Activated CD8-positive, alpha-beta T cell treated with anti-CD3 and anti-CD28 coated beads for 36 hours (primary cell): ENCODE measurements at regions not wholly inside any gene's neighbourhood (a gene's known extent, or its start where the extent isn't known, plus 50 kb on each side); places are given as distances from the start of the nearest gene placed in this dataset.
A peak's percentile ranks its signal among the peaks of the same experiment; 100 is the strongest.

ENCODE experiments used
- ATAC-seq: fragments of 200-7000 bp; cut with Tn5 transposase; one replicate; pipeline ENCODE4 v1.10.0; 2021; ENCODE audit warnings: mild to moderate bottlenecking, moderate library complexity
- CTCF ChIA-PET: fragments of 350-600 bp; sonication (Branson Sonifier 250); formaldehyde crosslinking; loops from one replicate; lab custom pipeline; 2021; ENCODE audit warnings: antibody characterized with exemption; lab: Charles Lee
- POLR2A ChIA-PET: fragments of 350-600 bp; sonication (Branson Sonifier 250); formaldehyde crosslinking; loops from one replicate; lab custom pipeline; 2021; ENCODE audit warnings: antibody characterized with exemption; lab: Charles Lee
- DNase-seq: peaks from one replicate; pipeline ENCODE4 v3.0.0-alpha.2; 2020
- H3K27ac Mint-ChIP-seq: one replicate; pipeline ENCODE4 v1.8.0; 2021; ENCODE audit warnings: mild to moderate bottlenecking, mixed read lengths
- H3K27me3 Mint-ChIP-seq: one replicate; pipeline ENCODE4 v1.8.0; 2021; ENCODE audit warnings: mixed read lengths
- H3K36me3 Mint-ChIP-seq: one replicate; pipeline ENCODE4 v1.8.0; 2021; ENCODE audit warnings: low read depth, mixed read lengths
- H3K4me1 Mint-ChIP-seq: one replicate; pipeline ENCODE4 v1.8.0; 2021; ENCODE audit warnings: low read depth, mixed read lengths
- H3K4me3 Mint-ChIP-seq: one replicate; pipeline ENCODE4 v1.8.0; 2021; ENCODE audit warnings: mild to moderate bottlenecking, moderate library complexity, mixed read lengths
- H3K9me3 Mint-ChIP-seq: one replicate; pipeline ENCODE4 v1.8.0; 2021; ENCODE audit warnings: mixed read lengths
- intact Hi-C: fragments of 100-400 bp; cut with micrococcal nuclease; formaldehyde crosslinking; loops from one replicate; pipeline ENCODE4 v1.10.0; 2022
- TF ChIP-seq, protein P1 (sequence below): fragments of 200-600 bp; IDR thresholded peaks from one replicate; pipeline ENCODE4 v1.8.0; 2022; ENCODE audit warnings: antibody characterized with exemption, mild to moderate bottlenecking

DNA sequence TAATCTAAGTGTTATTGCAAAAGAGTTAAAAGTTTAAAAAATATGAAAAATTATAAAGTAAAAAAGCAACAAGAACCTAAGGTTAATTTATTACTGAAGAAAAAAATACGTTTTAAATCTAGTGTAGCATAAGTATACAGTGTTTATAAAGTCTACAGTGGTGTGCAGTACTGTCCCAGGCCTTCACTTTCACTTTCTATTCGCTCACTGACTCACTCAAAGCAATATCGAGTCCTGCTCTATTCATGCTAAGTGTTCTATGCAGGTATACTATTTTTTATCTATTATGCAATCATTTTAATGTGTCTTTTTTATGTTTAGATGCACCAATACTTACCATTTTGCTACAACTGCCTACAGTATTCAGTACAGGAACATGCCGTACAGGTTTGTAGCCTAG lies 113.0 kb downstream of the MANEA start:
- POLR2A ChIA-PET, result no interaction called here
- CTCF ChIA-PET, result interaction anchor here (0.7 kb wide), 1 partner anchor 10 kb away, joined by 3 read pairs; no protein-coding TSS in a partner anchor
- H3K4me1 Mint-ChIP-seq, result no peaks in the 10 kb centered on the region
- no peak overlapping the region for H3K27ac Mint-ChIP-seq
- H3K9me3 Mint-ChIP-seq, result peaks cover 3% of the 10 kb centered on the region
- TF ChIP-seq, protein P1, sequence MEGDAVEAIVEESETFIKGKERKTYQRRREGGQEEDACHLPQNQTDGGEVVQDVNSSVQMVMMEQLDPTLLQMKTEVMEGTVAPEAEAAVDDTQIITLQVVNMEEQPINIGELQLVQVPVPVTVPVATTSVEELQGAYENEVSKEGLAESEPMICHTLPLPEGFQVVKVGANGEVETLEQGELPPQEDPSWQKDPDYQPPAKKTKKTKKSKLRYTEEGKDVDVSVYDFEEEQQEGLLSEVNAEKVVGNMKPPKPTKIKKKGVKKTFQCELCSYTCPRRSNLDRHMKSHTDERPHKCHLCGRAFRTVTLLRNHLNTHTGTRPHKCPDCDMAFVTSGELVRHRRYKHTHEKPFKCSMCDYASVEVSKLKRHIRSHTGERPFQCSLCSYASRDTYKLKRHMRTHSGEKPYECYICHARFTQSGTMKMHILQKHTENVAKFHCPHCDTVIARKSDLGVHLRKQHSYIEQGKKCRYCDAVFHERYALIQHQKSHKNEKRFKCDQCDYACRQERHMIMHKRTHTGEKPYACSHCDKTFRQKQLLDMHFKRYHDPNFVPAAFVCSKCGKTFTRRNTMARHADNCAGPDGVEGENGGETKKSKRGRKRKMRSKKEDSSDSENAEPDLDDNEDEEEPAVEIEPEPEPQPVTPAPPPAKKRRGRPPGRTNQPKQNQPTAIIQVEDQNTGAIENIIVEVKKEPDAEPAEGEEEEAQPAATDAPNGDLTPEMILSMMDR, result no peak
- no peak for DNase-seq
- no peaks in the 10 kb centered on the region for H3K27me3 Mint-ChIP-seq
- intact Hi-C loops, result no loop called here
- no peak overlapping the region for H3K4me3 Mint-ChIP-seq
- H3K36me3 Mint-ChIP-seq, result no peaks in the 10 kb centered on the region
- peak; percentile 51 for ATAC-seq

DNA sequence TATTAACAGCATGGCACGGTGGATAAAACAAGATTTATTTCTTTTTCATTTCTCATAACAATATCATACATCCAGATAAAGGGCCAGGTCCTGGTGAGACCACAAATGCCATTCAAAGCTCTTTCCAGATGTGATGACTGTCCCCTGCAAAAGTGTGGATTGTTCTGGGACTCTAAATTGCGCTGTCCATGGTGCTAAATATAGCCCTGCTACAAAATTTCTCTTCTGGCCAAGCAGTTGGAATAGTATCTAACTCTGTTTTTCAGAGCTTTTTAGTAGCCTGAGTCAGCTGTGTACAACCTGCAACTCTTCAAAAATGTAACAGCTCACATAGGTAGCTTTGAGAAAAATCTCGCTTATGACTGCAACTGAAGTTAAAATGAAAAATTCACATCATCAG lies 115.8 kb downstream of the MANEA start:
- CTCF ChIA-PET, result no interaction called here
- POLR2A ChIA-PET, result no interaction called here
- intact Hi-C loops, result no loop called here
- H3K4me3 Mint-ChIP-seq, result no peak overlapping the region
- H3K27me3 Mint-ChIP-seq, result no peaks in the 10 kb centered on the region
- H3K9me3 Mint-ChIP-seq, result peaks cover 3% of the 10 kb centered on the region
- ATAC-seq, result no peak
- H3K4me1 Mint-ChIP-seq, result no peaks in the 10 kb centered on the region
- H3K27ac Mint-ChIP-seq, result no peak overlapping the region
- H3K36me3 Mint-ChIP-seq, result no peaks in the 10 kb centered on the region
- TF ChIP-seq, protein P1, result no peak
- no peak for DNase-seq

DNA sequence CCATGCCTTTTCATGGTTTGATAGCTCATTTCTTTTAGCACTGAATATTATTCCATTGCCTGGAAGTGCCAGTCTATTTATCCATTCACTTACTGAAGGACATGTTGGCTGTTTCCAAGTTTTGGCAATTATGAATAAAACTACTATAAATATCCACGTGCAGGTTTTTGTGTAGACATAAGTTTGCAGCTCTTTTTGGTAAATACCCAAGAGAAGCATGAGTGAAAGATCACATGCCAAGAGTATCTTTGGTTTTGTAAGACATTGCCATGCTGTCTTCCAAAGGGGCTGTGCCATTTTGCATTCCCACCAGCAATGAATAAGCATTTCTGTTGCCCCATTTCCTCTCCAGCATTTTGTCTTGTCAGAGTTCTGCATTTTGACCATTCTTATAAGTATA lies 120.9 kb downstream of the MANEA start:
- CTCF ChIA-PET, result no interaction called here
- H3K9me3 Mint-ChIP-seq, result no peaks in the 10 kb centered on the region
- no peak overlapping the region for H3K27ac Mint-ChIP-seq
- ATAC-seq, result no peak
- POLR2A ChIA-PET, result no interaction called here
- H3K4me1 Mint-ChIP-seq, result no peaks in the 10 kb centered on the region
- intact Hi-C loops, result no loop called here
- H3K4me3 Mint-ChIP-seq, result no peak overlapping the region
- TF ChIP-seq, protein P1, result no peak
- no peak for DNase-seq
- H3K27me3 Mint-ChIP-seq, result no peaks in the 10 kb centered on the region
- H3K36me3 Mint-ChIP-seq, result no peaks in the 10 kb centered on the region

DNA sequence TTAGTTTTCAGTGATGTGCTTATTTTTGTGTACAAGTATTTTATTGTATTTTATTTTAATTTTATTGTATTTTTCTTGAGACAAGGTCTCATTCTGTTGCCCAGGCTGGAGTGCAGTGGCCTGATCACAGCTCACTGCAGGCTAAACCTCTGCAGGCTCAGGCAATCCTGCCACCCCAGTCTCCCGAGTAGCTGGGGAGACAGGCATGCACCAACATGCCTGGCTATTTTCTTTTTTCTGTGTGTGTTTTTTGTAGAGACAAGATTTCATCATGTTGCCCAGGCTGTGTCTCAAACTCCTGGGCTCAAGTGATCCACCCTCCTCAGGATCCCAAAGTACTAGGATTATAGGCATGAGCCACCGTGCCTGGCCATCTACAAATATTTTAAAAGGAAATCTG lies 146.3 kb downstream of the MANEA start:
- intact Hi-C loops, result no loop called here
- H3K27ac Mint-ChIP-seq, result no peak overlapping the region
- no peak for DNase-seq
- no peaks in the 10 kb centered on the region for H3K4me1 Mint-ChIP-seq
- TF ChIP-seq, protein P1, result no peak
- no peak overlapping the region for H3K4me3 Mint-ChIP-seq
- CTCF ChIA-PET, result no interaction called here
- no peaks in the 10 kb centered on the region for H3K36me3 Mint-ChIP-seq
- ATAC-seq, result no peak
- POLR2A ChIA-PET, result no interaction called here
- H3K27me3 Mint-ChIP-seq, result no peaks in the 10 kb centered on the region
- H3K9me3 Mint-ChIP-seq, result no peaks in the 10 kb centered on the region

DNA sequence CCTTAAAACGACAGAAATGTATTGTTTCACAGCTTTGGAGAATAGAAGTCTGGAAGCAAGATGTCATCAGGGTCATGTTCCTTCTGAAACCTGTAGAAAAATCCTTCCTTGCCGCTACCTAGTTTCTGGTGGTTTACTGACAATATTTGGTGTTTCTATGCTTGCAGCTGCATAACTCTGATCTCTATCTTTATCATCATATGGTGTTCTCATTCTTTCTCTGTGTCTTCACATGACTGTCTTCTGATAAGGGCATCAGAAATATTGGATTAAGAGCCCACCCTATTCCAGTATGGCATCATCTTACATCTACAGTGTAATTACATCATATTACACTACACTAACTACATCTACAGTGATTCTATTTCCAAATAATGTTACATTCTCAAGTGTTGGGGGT lies 148.0 kb downstream of the MANEA start:
- intact Hi-C loops, result no loop called here
- Mint-ChIP-seq H3K4me1 (no peaks in the 10 kb centered on the region), H3K9me3 (no peaks in the 10 kb centered on the region), H3K27me3 (no peaks in the 10 kb centered on the region), H3K36me3 (no peaks in the 10 kb centered on the region), H3K27ac (no peak overlapping the region), H3K4me3 (no peak overlapping the region)
- ChIA-PET CTCF (no interaction called here), POLR2A (no interaction called here)
- TF ChIP-seq, protein P1, result no peak
- no peak for ATAC-seq
- DNase-seq, result no peak
